ENCODE measurements at regions not wholly inside any gene's neighbourhood (a gene's known extent, or its start where the extent isn't known, plus 50 kb on each side); places are given as distances from the start of the nearest gene placed in this dataset.

DNA sequence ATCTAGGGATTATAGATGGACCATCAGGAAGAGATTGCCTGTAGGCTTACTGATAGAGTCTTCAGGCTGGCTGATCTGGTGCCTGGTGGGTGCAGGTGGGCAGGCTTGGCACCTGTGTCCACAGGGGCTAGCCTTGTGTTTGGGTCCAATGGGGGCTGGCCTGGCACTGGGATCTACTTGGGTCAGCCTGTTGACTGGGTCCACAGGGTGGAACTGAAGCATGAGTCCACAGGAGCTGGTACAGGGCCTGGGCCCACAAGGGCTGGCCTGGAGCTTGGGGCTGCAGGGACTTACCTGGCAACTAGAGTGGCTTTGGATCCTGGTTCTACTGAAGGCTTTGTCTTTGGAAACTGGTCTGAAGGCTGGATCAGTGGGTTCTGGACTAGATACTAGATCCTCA is 1217.7 kb downstream of the CDH11 start:
- TF ChIP-seq, protein P1, sequence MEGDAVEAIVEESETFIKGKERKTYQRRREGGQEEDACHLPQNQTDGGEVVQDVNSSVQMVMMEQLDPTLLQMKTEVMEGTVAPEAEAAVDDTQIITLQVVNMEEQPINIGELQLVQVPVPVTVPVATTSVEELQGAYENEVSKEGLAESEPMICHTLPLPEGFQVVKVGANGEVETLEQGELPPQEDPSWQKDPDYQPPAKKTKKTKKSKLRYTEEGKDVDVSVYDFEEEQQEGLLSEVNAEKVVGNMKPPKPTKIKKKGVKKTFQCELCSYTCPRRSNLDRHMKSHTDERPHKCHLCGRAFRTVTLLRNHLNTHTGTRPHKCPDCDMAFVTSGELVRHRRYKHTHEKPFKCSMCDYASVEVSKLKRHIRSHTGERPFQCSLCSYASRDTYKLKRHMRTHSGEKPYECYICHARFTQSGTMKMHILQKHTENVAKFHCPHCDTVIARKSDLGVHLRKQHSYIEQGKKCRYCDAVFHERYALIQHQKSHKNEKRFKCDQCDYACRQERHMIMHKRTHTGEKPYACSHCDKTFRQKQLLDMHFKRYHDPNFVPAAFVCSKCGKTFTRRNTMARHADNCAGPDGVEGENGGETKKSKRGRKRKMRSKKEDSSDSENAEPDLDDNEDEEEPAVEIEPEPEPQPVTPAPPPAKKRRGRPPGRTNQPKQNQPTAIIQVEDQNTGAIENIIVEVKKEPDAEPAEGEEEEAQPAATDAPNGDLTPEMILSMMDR (IDR thresholded peaks at IDR 0.05), result no peak
- no peak for TF ChIP-seq POLR2A (IDR thresholded peaks at IDR 0.05)

All from testis (tissue), 2 donors.